Mesenchymal stem cell (in vitro differentiated cells and primary cell): ENCODE measurements at regions not wholly inside any gene's neighbourhood (a gene's known extent, or its start where the extent isn't known, plus 50 kb on each side); places are given as distances from the start of the nearest gene placed in this dataset.

Source experiments
- DNase-seq: peaks from one replicate; pipeline ENCODE4 v3.0.0-alpha.2; 2013
- H2AFZ ChIP-seq: one replicate; pipeline ENCODE4 v1.6.1; 2013; ENCODE audit warnings: low read depth, mild to moderate bottlenecking, control low read depth, inconsistent platforms, low read length, moderate library complexity
- H2AK5ac ChIP-seq: 2 replicates; pipeline ENCODE4 v1.6.1; 2013; ENCODE audit warnings: low read length, moderate library complexity, mild to moderate bottlenecking, inconsistent platforms; ENCODE audit not compliant: severe bottlenecking
- H2BK120ac ChIP-seq: one replicate; pipeline ENCODE4 v1.6.1; 2013; ENCODE audit warnings: low read depth, mild to moderate bottlenecking, inconsistent platforms, low read length, moderate library complexity
- H2BK12ac ChIP-seq, 2 experiments: one replicate each; pipeline ENCODE4 v1.6.1; 2013; ENCODE audit warnings: inconsistent platforms in 2 of 2, low read length in 2 of 2, mild to moderate bottlenecking in 2 of 2, moderate library complexity in 2 of 2, control low read depth in 1 of 2
- H2BK15ac ChIP-seq: one replicate; pipeline ENCODE4 v1.6.1; 2013; ENCODE audit warnings: mild to moderate bottlenecking, low read depth, inconsistent platforms; ENCODE audit not compliant: poor library complexity, severe bottlenecking
- H2BK5ac ChIP-seq: 2 replicates; pipeline ENCODE4 v1.6.1; 2013; ENCODE audit warnings: low read depth, mild to moderate bottlenecking, low read length, control low read depth, inconsistent platforms; ENCODE audit not compliant: poor library complexity, severe bottlenecking
- H3K14ac ChIP-seq, 2 experiments: one replicate each; pipeline ENCODE4 v1.6.1; 2013; ENCODE audit warnings: inconsistent platforms in 2 of 2, low read length in 2 of 2, control low read depth in 1 of 2, mild to moderate bottlenecking in 1 of 2, moderate library complexity in 1 of 2
- H3K18ac ChIP-seq, 2 experiments: one replicate each; pipeline ENCODE4 v1.6.1; 2013; ENCODE audit warnings: inconsistent platforms in 2 of 2, low read length in 2 of 2, control low read depth in 1 of 2, low read depth in 1 of 2, mild to moderate bottlenecking in 1 of 2
- H3K23ac ChIP-seq, 2 experiments: one replicate each; pipeline ENCODE4 v1.6.1; 2013; ENCODE audit warnings: inconsistent platforms in 2 of 2, low read length in 2 of 2, mild to moderate bottlenecking in 2 of 2, moderate library complexity in 2 of 2, control low read depth in 1 of 2
- H3K27ac ChIP-seq: 2 replicates; pipeline ENCODE4 v1.5.1; 2013; ENCODE audit warnings: mild to moderate bottlenecking, moderate library complexity, low read length, control low read depth, inconsistent platforms; ENCODE audit not compliant: poor library complexity, severe bottlenecking
- H3K27me3 ChIP-seq, 2 experiments: 2 replicates each; pipeline versions ENCODE4 v1.6.1 to v1.7.0; 2013; ENCODE audit warnings: low read length in 2 of 2, mild to moderate bottlenecking in 2 of 2, moderate library complexity in 2 of 2, control low read depth in 1 of 2, inconsistent platforms in 1 of 2; ENCODE audit not compliant: control insufficient read depth in 1 of 2, insufficient read depth in 1 of 2
- H3K36me3 ChIP-seq, 2 experiments: 2 replicates each; pipeline versions ENCODE4 v1.6.1 to v1.7.0; 2013; ENCODE audit warnings: low read length in 2 of 2, control low read depth in 1 of 2, inconsistent platforms in 1 of 2, low read depth in 1 of 2, mild to moderate bottlenecking in 1 of 2; ENCODE audit not compliant: insufficient read depth in 2 of 2, control insufficient read depth in 1 of 2
- H3K4ac ChIP-seq, 2 experiments: one replicate each; pipeline ENCODE4 v1.6.1; 2013; ENCODE audit warnings: inconsistent platforms in 2 of 2, low read length in 2 of 2, mild to moderate bottlenecking in 2 of 2, moderate library complexity in 2 of 2, control low read depth in 1 of 2, low read depth in 1 of 2
- H3K4me1 ChIP-seq: 2 replicates; pipeline ENCODE4 v1.6.1; 2013; ENCODE audit warnings: low read depth, low read length, control low read depth; ENCODE audit not compliant: control insufficient read depth, insufficient read depth
- H3K4me2 ChIP-seq: 2 replicates; pipeline ENCODE4 v1.6.1; 2013; ENCODE audit warnings: low read length, mild to moderate bottlenecking, inconsistent platforms; ENCODE audit not compliant: poor library complexity, severe bottlenecking
- H3K4me3 ChIP-seq, 2 experiments: 2 replicates each; pipeline versions ENCODE4 v1.5.1 to v1.7.0; 2013; ENCODE audit warnings: low read length in 2 of 2, mild to moderate bottlenecking in 2 of 2, control low read depth in 1 of 2, low read depth in 1 of 2; ENCODE audit not compliant: insufficient read depth in 1 of 2
- H3K79me1 ChIP-seq: replicated peaks from 2 replicates; pipeline ENCODE4 v1.6.1; 2013; ENCODE audit warnings: mild to moderate bottlenecking, control low read depth, low read length, inconsistent platforms; ENCODE audit not compliant: poor library complexity, severe bottlenecking
- H3K9ac ChIP-seq: 2 replicates; pipeline ENCODE4 v1.7.0; 2013; ENCODE audit warnings: mild to moderate bottlenecking, low read length, moderate library complexity
- H3K9me3 ChIP-seq: 2 replicates; pipeline ENCODE4 v1.7.0; 2013; ENCODE audit warnings: mild to moderate bottlenecking, low read length; ENCODE audit not compliant: control insufficient read depth
- H4K8ac ChIP-seq: one replicate; pipeline ENCODE4 v1.6.1; 2013; ENCODE audit warnings: inconsistent platforms, mild to moderate bottlenecking, low read length, moderate library complexity
- H4K91ac ChIP-seq: one replicate; pipeline ENCODE4 v1.6.1; 2013; ENCODE audit warnings: mild to moderate bottlenecking, low read length, inconsistent platforms
- WGBS: methylation state at CpG from one replicate; pipeline ENCODE4 v1.1.7; 2013; ENCODE audit warnings: mixed read lengths; 5-methylcytosine and 5-hydroxymethylcytosine counted together

- peaks cover 4% of the 10 kb centered on the region for H3K4me1 ChIP-seq
- H3K79me1 ChIP-seq = no peaks in the 10 kb centered on the region
- peak overlapping the region; percentile 29 for H3K27ac ChIP-seq
- no peak overlapping the region for H3K9ac ChIP-seq
- H2BK120ac ChIP-seq = no peak overlapping the region
- peaks cover 5 to 25% of the 10 kb centered on the region in 2 experiments for H3K27me3 ChIP-seq
- DNase-seq = peak; percentile 74
- H4K8ac ChIP-seq = no peak overlapping the region
- no peak overlapping the region for H2BK5ac ChIP-seq
- no peak overlapping the region for H3K18ac ChIP-seq
- H2BK15ac ChIP-seq = no peak overlapping the region
- no peaks in the 10 kb centered on the region for H3K36me3 ChIP-seq
- H4K91ac ChIP-seq = no peak overlapping the region
- no peak overlapping the region for H3K4me3 ChIP-seq
- no peak overlapping the region for H2AK5ac ChIP-seq
- H3K9me3 ChIP-seq = no peaks in the 10 kb centered on the region
- no peak overlapping the region for H3K14ac ChIP-seq
- no peak overlapping the region for H3K4me2 ChIP-seq
- no peak overlapping the region for H2AFZ ChIP-seq
- H3K23ac ChIP-seq = no peak overlapping the region
- no peak overlapping the region for H3K4ac ChIP-seq
- no peak overlapping the region for H2BK12ac ChIP-seq
- 47% methylated on average over 1 of the region's 4 CpGs for WGBS
Measured at GRCh38 chr5:113693701-113694100, 180.2 kb downstream of the YTHDC2 start.

GRCh38 chr5:113694576-113694975, 181.1 kb downstream of the YTHDC2 start:
- H3K27ac ChIP-seq = peak overlapping the region; percentile 45
- peak overlapping the region in 1 of 2 experiments; percentile 1 for H3K18ac ChIP-seq
- H3K14ac ChIP-seq = no peak overlapping the region
- no peak overlapping the region for H2BK12ac ChIP-seq
- H3K4me1 ChIP-seq = peaks cover 4% of the 10 kb centered on the region
- H3K9ac ChIP-seq = no peak overlapping the region
- H3K23ac ChIP-seq = no peak overlapping the region
- no peaks in the 10 kb centered on the region for H3K79me1 ChIP-seq
- no peak overlapping the region for H2AFZ ChIP-seq
- H3K4ac ChIP-seq = peak overlapping the region in 1 of 2 experiments; percentile 4
- no peak overlapping the region for H2AK5ac ChIP-seq
- whole genome bisulfite sequencing = 87% methylated on average over 1 of the region's 2 CpGs
- no peak overlapping the region for H4K91ac ChIP-seq
- no peaks in the 10 kb centered on the region for H3K36me3 ChIP-seq
- no peaks in the 10 kb centered on the region for H3K9me3 ChIP-seq
- H3K4me2 ChIP-seq = no peak overlapping the region
- H4K8ac ChIP-seq = no peak overlapping the region
- peaks cover 5 to 25% of the 10 kb centered on the region in 2 experiments for H3K27me3 ChIP-seq
- no peak overlapping the region for H2BK120ac ChIP-seq
- no peak overlapping the region for H2BK5ac ChIP-seq
- no peak overlapping the region for H2BK15ac ChIP-seq
- DNase-seq = no peak
- H3K4me3 ChIP-seq = no peak overlapping the region

GRCh38 chr5:113703266-113703665, 189.8 kb downstream of the YTHDC2 start:
- Histone ChIP-seq H2BK15ac (no peak overlapping the region), H4K91ac (no peak overlapping the region), H2BK12ac (no peak overlapping the region), H3K4me3 (no peak overlapping the region), H2BK120ac (no peak overlapping the region), H2AFZ (no peak overlapping the region), H2BK5ac (no peak overlapping the region), H3K4me2 (no peak overlapping the region), H3K9me3 (peaks cover 12% of the 10 kb centered on the region), H3K4me1 (no peaks in the 10 kb centered on the region), H3K79me1 (no peaks in the 10 kb centered on the region), H3K36me3 (no peaks in the 10 kb centered on the region), H3K14ac (no peak overlapping the region), H3K9ac (no peak overlapping the region), H3K27ac (no peak overlapping the region), H3K23ac (no peak overlapping the region), H3K27me3 (no peaks in the 10 kb centered on the region), H4K8ac (no peak overlapping the region), H2AK5ac (no peak overlapping the region), H3K18ac (no peak overlapping the region), H3K4ac (no peak overlapping the region)
- DNase-seq = no peak

- H3K27me3 ChIP-seq = no peaks in the 10 kb centered on the region
Measured at GRCh38 chr5:113705657-113706056, 192.2 kb downstream of the YTHDC2 start.

More at GRCh38 chr5:113705657-113706056, 192.2 kb downstream of the YTHDC2 start:
- no peak for DNase-seq
- H2BK15ac ChIP-seq = no peak overlapping the region
- H3K27ac ChIP-seq = no peak overlapping the region
- 79% methylated on average over 3 of the region's 3 CpGs for WGBS
- H3K36me3 ChIP-seq = no peaks in the 10 kb centered on the region
- H3K4me1 ChIP-seq = no peaks in the 10 kb centered on the region
- no peak overlapping the region for H2AK5ac ChIP-seq
- no peak overlapping the region for H3K18ac ChIP-seq
- no peak overlapping the region for H4K91ac ChIP-seq
- no peak overlapping the region for H2AFZ ChIP-seq
- no peak overlapping the region for H2BK5ac ChIP-seq
- no peak overlapping the region for H2BK12ac ChIP-seq
- H3K4ac ChIP-seq = no peak overlapping the region
- H3K9me3 ChIP-seq = peaks cover 12% of the 10 kb centered on the region
- no peak overlapping the region for H3K23ac ChIP-seq
- H4K8ac ChIP-seq = no peak overlapping the region
- H2BK120ac ChIP-seq = no peak overlapping the region
- no peak overlapping the region for H3K4me3 ChIP-seq
- H3K4me2 ChIP-seq = no peak overlapping the region
- H3K79me1 ChIP-seq = no peaks in the 10 kb centered on the region
- no peak overlapping the region for H3K14ac ChIP-seq
- H3K9ac ChIP-seq = no peak overlapping the region
